NCI-H82 treated with DMSO at 0.1 percent for 48 hours (cell line): ENCODE measurements at regions not wholly inside any gene's neighbourhood (a gene's known extent, or its start where the extent isn't known, plus 50 kb on each side); places are given as distances from the start of the nearest gene placed in this dataset.
"Not testable (repeated sequence)": the region's sequence is repeated elsewhere in the genome, so short reads cannot be mapped to it uniquely, and the experiment has no call there.

ENCODE experiments used
- DNase-seq: peaks from one replicate; lab custom pipeline; 2025; ENCODE audit not compliant: unreplicated experiment; lab: John Stamatoyannopoulos, UW

- DNase-seq: no peak
These were observed 522.4 kb upstream of the NAALADL2 start for GRCh38 chr3:174336784-174337183.

GRCh38 chr3:174337227-174337626, 521.9 kb upstream of the NAALADL2 start:
- DNase-seq: no peak

GRCh38 chr3:174340624-174341587, 518.2 kb upstream of the NAALADL2 start:
- no peak for DNase-seq

- DNase-seq: no peak
These were observed 517.0 kb upstream of the NAALADL2 start for GRCh38 chr3:174342171-174342570.

- no peak for DNase-seq
These were observed 516.1 kb upstream of the NAALADL2 start for GRCh38 chr3:174342941-174343501.

- DNase-seq: no peak
These were observed 513.0 kb upstream of the NAALADL2 start for GRCh38 chr3:174346141-174346540.

GRCh38 chr3:174346571-174346970, 512.6 kb upstream of the NAALADL2 start:
- no peak for DNase-seq

- no peak for DNase-seq
These were observed 511.5 kb upstream of the NAALADL2 start for GRCh38 chr3:174347474-174348138.

- no peak for DNase-seq
These were observed 506.9 kb upstream of the NAALADL2 start for GRCh38 chr3:174352227-174352626.

- peak; percentile 57 for DNase-seq
These were observed 503.6 kb upstream of the NAALADL2 start for GRCh38 chr3:174355505-174355904.

- no peak for DNase-seq
These were observed 502.5 kb upstream of the NAALADL2 start for GRCh38 chr3:174356596-174356995.

GRCh38 chr3:174358252-174358651, 500.9 kb upstream of the NAALADL2 start:
- no peak for DNase-seq

GRCh38 chr3:174362556-174362955, 496.6 kb upstream of the NAALADL2 start:
- no peak for DNase-seq

GRCh38 chr3:174363256-174363655, 495.9 kb upstream of the NAALADL2 start:
- DNase-seq: no peak

- DNase-seq: no peak
These were observed 493.3 kb upstream of the NAALADL2 start for GRCh38 chr3:174365796-174366195.

GRCh38 chr3:174366904-174367303, 492.2 kb upstream of the NAALADL2 start:
- DNase-seq: not testable (repeated sequence)

- DNase-seq: no peak
These were observed 482.8 kb upstream of the NAALADL2 start for GRCh38 chr3:174376346-174376745.

- no peak for DNase-seq
These were observed 482.0 kb upstream of the NAALADL2 start for GRCh38 chr3:174377096-174377495.

GRCh38 chr3:174377684-174378083, 481.4 kb upstream of the NAALADL2 start:
- DNase-seq: no peak

- DNase-seq: no peak
These were observed 476.3 kb upstream of the NAALADL2 start for GRCh38 chr3:174382878-174383277.

GRCh38 chr3:174387736-174388135, 471.4 kb upstream of the NAALADL2 start:
- DNase-seq: no peak

GRCh38 chr3:174397848-174398247, 461.3 kb upstream of the NAALADL2 start:
- DNase-seq: peak; percentile 7
